Endometrium (tissue), 2 donors: ENCODE measurements at regions not wholly inside any gene's neighbourhood (a gene's known extent, or its start where the extent isn't known, plus 50 kb on each side); places are given as distances from the start of the nearest gene placed in this dataset.
"Not testable (repeated sequence)": the region's sequence is repeated elsewhere in the genome, so short reads cannot be mapped to it uniquely, and the experiment has no call there.

Experiments
- FAIRE-seq: peaks from 2 replicates; lab custom pipeline; 2012; peaks lifted over from hg19 to GRCh38; lab: Jason Lieb, UNC
- donor health status: control.
- donor health status: control.

GRCh38 chr6:165844801-165845364 is 181.8 kb upstream of the PDE10A start:
- no peak for FAIRE-seq

GRCh38 chr6:165844232-165844631 is 181.2 kb upstream of the PDE10A start:
- FAIRE-seq = no peak

- no peak for FAIRE-seq
These were observed 180.6 kb upstream of the PDE10A start for GRCh38 chr6:165843568-165844113.

- FAIRE-seq = no peak
These were observed 180.1 kb upstream of the PDE10A start for GRCh38 chr6:165843121-165843520.

- no peak for FAIRE-seq
These were observed 179.4 kb upstream of the PDE10A start for GRCh38 chr6:165842281-165842936.

GRCh38 chr6:165841153-165841558 is 178.1 kb upstream of the PDE10A start:
- FAIRE-seq = no peak

- peak; percentile 70 for FAIRE-seq
These were observed 175.1 kb upstream of the PDE10A start for GRCh38 chr6:165837948-165838745.

- FAIRE-seq = not testable (repeated sequence)
These were observed 173.6 kb upstream of the PDE10A start for GRCh38 chr6:165836648-165837047.

- no peak for FAIRE-seq
These were observed 172.4 kb upstream of the PDE10A start for GRCh38 chr6:165835410-165835851.

- no peak for FAIRE-seq
These were observed 171.7 kb upstream of the PDE10A start for GRCh38 chr6:165834613-165835259.

- no peak for FAIRE-seq
These were observed 170.3 kb upstream of the PDE10A start for GRCh38 chr6:165833355-165833754.

- no peak for FAIRE-seq
These were observed 168.9 kb upstream of the PDE10A start for GRCh38 chr6:165831812-165832510.

- no peak for FAIRE-seq
These were observed 167.7 kb upstream of the PDE10A start for GRCh38 chr6:165830761-165831160.

GRCh38 chr6:165829376-165829775 is 166.3 kb upstream of the PDE10A start:
- no peak for FAIRE-seq

- FAIRE-seq = no peak
These were observed 164.1 kb upstream of the PDE10A start for GRCh38 chr6:165827190-165827518.

GRCh38 chr6:165826487-165827189 is 163.6 kb upstream of the PDE10A start:
- FAIRE-seq = no peak

GRCh38 chr6:165825256-165825815 is 162.3 kb upstream of the PDE10A start:
- FAIRE-seq = no peak

- FAIRE-seq = no peak
These were observed 160.7 kb upstream of the PDE10A start for GRCh38 chr6:165823609-165824326.

- FAIRE-seq = no peak
These were observed 159.5 kb upstream of the PDE10A start for GRCh38 chr6:165822501-165822900.

- no peak for FAIRE-seq
These were observed 158.7 kb upstream of the PDE10A start for GRCh38 chr6:165821754-165822153.
